ENCODE measurements at regions not wholly inside any gene's neighbourhood (a gene's known extent, or its start where the extent isn't known, plus 50 kb on each side); places are given as distances from the start of the nearest gene placed in this dataset.
"Not testable (repeated sequence)": the region's sequence is repeated elsewhere in the genome, so short reads cannot be mapped to it uniquely, and the experiment has no call there.

GRCh38 chr5:106649031-106649430 lies 1021.7 kb downstream of the EFNA5 start:
- Histone ChIP-seq H3K27me3 (ENCODE audit: insufficient read depth, low read length) (no peaks in the 10 kb centered on the region), H3K9ac (ENCODE audit: low read depth, low read length) (no peak overlapping the region), H3K4me3 (ENCODE audit: low read length) (no peak overlapping the region), H3K27ac (ENCODE audit: low read depth, low read length) (no peak overlapping the region), H3K36me3 (ENCODE audit: insufficient read depth, low read length) (no peaks in the 10 kb centered on the region), H3K9me3 (ENCODE audit: insufficient read depth, low read depth, low read length) (no peaks in the 10 kb centered on the region; the same call in 1 of the 2 replicates), H3K4me1 (ENCODE audit: insufficient read depth, low read length) (no peaks in the 10 kb centered on the region)

DNA sequence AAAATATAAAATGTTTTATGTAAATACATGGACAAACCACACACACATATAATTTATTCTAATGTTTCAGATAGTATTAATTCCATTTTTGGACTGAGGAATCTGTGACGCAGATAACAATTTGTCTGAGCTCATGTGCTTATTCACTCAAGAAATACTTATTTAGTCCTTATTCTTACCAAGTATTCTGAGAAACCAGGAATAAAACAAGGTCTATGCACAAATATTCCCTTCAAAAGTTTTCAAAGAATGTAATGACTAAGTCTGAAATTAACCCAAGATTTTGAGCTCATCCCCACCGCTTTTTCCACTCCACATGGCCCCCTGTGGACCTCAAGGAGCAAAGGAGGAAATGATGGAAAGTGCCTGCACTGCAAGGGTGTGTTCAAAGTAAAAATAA lies 1022.3 kb downstream of the EFNA5 start:
- Histone ChIP-seq H3K36me3 (ENCODE audit: insufficient read depth, low read length) (no peaks in the 10 kb centered on the region), H3K9ac (ENCODE audit: low read depth, low read length) (no peak overlapping the region), H3K27me3 (ENCODE audit: insufficient read depth, low read length) (no peaks in the 10 kb centered on the region), H3K27ac (ENCODE audit: low read depth, low read length) (no peak overlapping the region), H3K4me3 (ENCODE audit: low read length) (no peak overlapping the region), H3K9me3 (ENCODE audit: insufficient read depth, low read depth, low read length) (no peaks in the 10 kb centered on the region; the same call in 1 of the 2 replicates), H3K4me1 (ENCODE audit: insufficient read depth, low read length) (no peaks in the 10 kb centered on the region)
- 79% methylated on average over 2 of the region's 2 CpGs for WGBS

DNA sequence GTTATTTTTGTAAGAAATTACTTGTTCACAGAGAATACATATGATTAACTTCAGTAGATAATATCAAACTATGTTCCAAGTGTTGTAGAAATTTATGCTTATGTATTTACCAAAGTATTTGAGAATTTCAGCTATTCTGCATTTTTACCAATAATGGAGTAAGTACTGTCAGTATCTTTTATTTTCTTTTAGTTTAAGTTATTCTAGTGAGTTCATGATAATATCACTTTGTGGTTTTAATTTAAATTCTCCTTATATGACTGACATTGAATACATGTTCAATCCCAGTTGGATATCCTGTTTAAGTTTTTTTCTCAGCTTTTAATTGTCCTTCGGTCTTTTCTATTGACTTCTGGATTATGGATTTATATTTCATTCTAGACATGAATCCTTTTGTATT lies 1024.6 kb downstream of the EFNA5 start:
- Histone ChIP-seq H3K4me3 (ENCODE audit: low read length) (no peak overlapping the region), H3K4me1 (ENCODE audit: insufficient read depth, low read length) (no peaks in the 10 kb centered on the region), H3K36me3 (ENCODE audit: insufficient read depth, low read length) (no peaks in the 10 kb centered on the region), H3K9me3 (ENCODE audit: insufficient read depth, low read depth, low read length) (no peaks in the 10 kb centered on the region), H3K27me3 (ENCODE audit: insufficient read depth, low read length) (no peaks in the 10 kb centered on the region), H3K27ac (ENCODE audit: low read depth, low read length) (no peak overlapping the region), H3K9ac (ENCODE audit: low read depth, low read length) (no peak overlapping the region)
- no CpG with 5 or more reads among the region's 1 CpG for WGBS

GRCh38 chr5:106640511-106640910 lies 1030.2 kb downstream of the EFNA5 start:
- Histone ChIP-seq H3K4me3 (ENCODE audit: low read length) (no peak overlapping the region), H3K9ac (ENCODE audit: low read depth, low read length) (no peak overlapping the region), H3K27ac (ENCODE audit: low read depth, low read length) (no peak overlapping the region), H3K36me3 (ENCODE audit: insufficient read depth, low read length) (no peaks in the 10 kb centered on the region), H3K9me3 (ENCODE audit: insufficient read depth, low read depth, low read length) (no peaks in the 10 kb centered on the region), H3K27me3 (ENCODE audit: insufficient read depth, low read length) (no peaks in the 10 kb centered on the region), H3K4me1 (ENCODE audit: insufficient read depth, low read length) (no peaks in the 10 kb centered on the region)
- WGBS: 84% methylated on average over 1 of the region's 1 CpG

DNA sequence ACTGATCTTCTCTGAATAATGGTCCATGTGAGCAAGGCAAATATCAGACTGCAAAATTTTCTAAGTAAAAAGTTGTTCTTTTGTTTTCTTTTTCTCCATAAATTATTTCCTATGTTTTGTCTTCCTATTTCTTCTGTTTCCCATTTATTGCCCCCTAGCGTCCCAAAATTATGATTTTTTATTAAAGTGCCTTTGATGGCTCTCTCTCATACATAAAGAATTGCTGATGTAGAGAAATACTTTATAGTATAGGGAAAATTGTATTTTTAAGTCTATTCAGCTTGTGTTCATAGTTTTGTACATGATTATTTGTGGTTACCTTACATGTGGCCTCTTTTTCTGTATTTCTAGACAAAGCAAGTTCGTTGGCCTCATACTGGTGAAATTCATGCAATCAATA lies 1031.2 kb downstream of the EFNA5 start:
- Histone ChIP-seq H3K4me1 (ENCODE audit: insufficient read depth, low read length) (no peaks in the 10 kb centered on the region), H3K36me3 (ENCODE audit: insufficient read depth, low read length) (no peaks in the 10 kb centered on the region), H3K27me3 (ENCODE audit: insufficient read depth, low read length) (no peaks in the 10 kb centered on the region), H3K9me3 (ENCODE audit: insufficient read depth, low read depth, low read length) (no peaks in the 10 kb centered on the region), H3K27ac (ENCODE audit: low read depth, low read length) (no peak overlapping the region), H3K4me3 (ENCODE audit: low read length) (no peak overlapping the region), H3K9ac (ENCODE audit: low read depth, low read length) (no peak overlapping the region)
- WGBS: 100% methylated on average over 1 of the region's 2 CpGs

DNA sequence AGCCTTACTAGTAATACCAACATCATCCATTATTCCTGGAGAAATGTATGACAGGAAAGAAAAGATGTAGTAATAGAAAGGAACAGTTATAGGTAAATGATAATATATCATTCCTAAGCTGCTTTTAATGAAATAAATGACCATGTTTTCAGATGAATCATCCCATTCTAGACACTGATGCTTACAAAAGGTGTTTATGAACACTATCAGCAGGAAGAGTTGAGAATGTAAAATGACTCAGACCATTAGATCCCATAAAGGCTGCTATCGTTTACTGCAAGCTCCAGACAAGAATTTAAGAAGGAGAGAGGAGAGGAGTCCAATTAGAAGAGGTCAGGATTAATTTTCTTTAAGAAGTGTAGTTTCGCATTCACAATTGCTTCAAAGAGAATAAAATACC lies 1033.5 kb downstream of the EFNA5 start:
- Histone ChIP-seq H3K9ac (ENCODE audit: low read depth, low read length) (no peak overlapping the region), H3K9me3 (ENCODE audit: insufficient read depth, low read depth, low read length) (no peaks in the 10 kb centered on the region), H3K4me1 (ENCODE audit: insufficient read depth, low read length) (no peaks in the 10 kb centered on the region), H3K36me3 (ENCODE audit: insufficient read depth, low read length) (no peaks in the 10 kb centered on the region), H3K27ac (ENCODE audit: low read depth, low read length) (no peak overlapping the region), H3K4me3 (ENCODE audit: low read length) (no peak overlapping the region), H3K27me3 (ENCODE audit: insufficient read depth, low read length) (no peaks in the 10 kb centered on the region)
- WGBS: 88% methylated on average over 1 of the region's 2 CpGs

DNA sequence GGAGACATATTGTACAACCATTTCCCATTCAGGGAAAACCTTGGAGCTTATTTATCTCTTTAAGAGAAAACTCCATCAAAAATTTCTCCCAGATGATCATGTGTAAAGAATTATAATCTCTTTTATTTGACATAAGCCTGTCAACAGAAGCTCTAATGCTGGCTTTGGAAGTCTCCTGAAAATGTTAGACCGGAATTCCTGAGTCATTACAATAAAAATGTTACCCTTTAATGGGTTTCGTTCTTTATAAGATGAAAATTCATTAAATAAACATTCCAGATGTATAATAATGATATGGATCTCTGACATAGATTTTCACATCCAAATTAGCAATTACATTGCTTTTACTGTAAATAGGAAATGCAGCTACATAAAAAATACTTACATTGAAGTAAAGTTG lies 1036.4 kb downstream of the EFNA5 start:
- Histone ChIP-seq H3K36me3 (ENCODE audit: insufficient read depth, low read length) (no peaks in the 10 kb centered on the region), H3K27ac (ENCODE audit: low read depth, low read length) (no peak overlapping the region), H3K27me3 (ENCODE audit: insufficient read depth, low read length) (no peaks in the 10 kb centered on the region), H3K9me3 (ENCODE audit: insufficient read depth, low read depth, low read length) (no peaks in the 10 kb centered on the region), H3K4me3 (ENCODE audit: low read length) (no peak overlapping the region), H3K4me1 (ENCODE audit: insufficient read depth, low read length) (no peaks in the 10 kb centered on the region), H3K9ac (ENCODE audit: low read depth, low read length) (no peak overlapping the region)
- WGBS: no CpG with 5 or more reads among the region's 2 CpGs

- Histone ChIP-seq H3K9ac (ENCODE audit: low read depth, low read length) (no peak overlapping the region), H3K27me3 (ENCODE audit: insufficient read depth, low read length) (no peaks in the 10 kb centered on the region), H3K4me1 (ENCODE audit: insufficient read depth, low read length) (no peaks in the 10 kb centered on the region), H3K36me3 (ENCODE audit: insufficient read depth, low read length) (no peaks in the 10 kb centered on the region), H3K27ac (ENCODE audit: low read depth, low read length) (no peak overlapping the region; the same call in 1 of the 2 replicates), H3K4me3 (ENCODE audit: low read length) (no peak overlapping the region), H3K9me3 (ENCODE audit: insufficient read depth, low read depth, low read length) (peaks cover 2% of the 10 kb centered on the region; the same call in 1 of the 2 replicates)
These were observed 1036.9 kb downstream of the EFNA5 start for GRCh38 chr5:106633825-106634224.

DNA sequence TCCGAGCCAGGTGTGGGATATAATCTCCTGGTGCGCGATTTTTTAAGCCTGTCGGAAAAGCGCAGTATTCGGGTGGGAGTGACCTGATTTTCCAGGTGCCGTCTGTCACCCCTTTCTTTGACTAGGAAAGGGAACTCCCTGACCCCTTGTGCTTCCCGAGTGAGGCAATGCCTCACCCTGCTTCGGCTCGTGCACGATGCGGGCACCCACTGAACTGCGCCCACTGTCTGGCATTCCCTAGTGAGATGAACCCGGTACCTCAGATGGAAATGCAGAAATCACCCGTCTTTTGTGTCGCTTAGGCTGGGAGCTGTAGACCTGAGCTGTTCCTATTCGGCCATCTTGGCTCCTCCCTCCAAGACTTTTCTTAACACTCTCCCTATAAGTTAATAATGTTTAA lies 1042.3 kb downstream of the EFNA5 start:
- not testable (repeated sequence) for H3K4me1 ChIP-seq (ENCODE audit: insufficient read depth, low read length); H3K9me3 ChIP-seq (ENCODE audit: insufficient read depth, low read depth, low read length); H3K36me3 ChIP-seq (ENCODE audit: insufficient read depth, low read length); H3K9ac ChIP-seq (ENCODE audit: low read depth, low read length); H3K27ac ChIP-seq (ENCODE audit: low read depth, low read length); H3K27me3 ChIP-seq (ENCODE audit: insufficient read depth, low read length); H3K4me3 ChIP-seq (ENCODE audit: low read length)
- WGBS: 94% methylated on average over 17 of the region's 17 CpGs

DNA sequence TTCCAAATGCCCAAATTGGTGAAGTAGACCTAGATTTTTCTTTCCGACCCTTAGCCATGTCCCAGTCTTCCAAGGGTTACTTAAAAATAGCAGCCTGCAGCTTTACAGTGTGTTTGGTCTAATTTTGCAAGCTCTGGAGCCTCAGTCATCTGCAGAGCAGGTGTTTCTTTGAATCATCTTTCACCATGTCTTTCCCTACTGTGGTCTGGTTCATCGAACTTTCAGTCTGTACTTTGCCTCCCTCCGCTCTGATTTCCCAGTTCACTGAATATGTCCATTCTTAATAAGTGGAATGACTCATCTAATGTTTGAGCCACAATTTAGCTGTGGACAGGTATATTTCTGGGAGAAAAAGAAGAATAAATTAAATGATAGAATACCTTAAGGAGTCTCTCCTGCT lies 1060.7 kb downstream of the EFNA5 start:
- Histone ChIP-seq H3K27me3 (ENCODE audit: insufficient read depth, low read length) (no peaks in the 10 kb centered on the region), H3K9ac (ENCODE audit: low read depth, low read length) (no peak overlapping the region), H3K36me3 (ENCODE audit: insufficient read depth, low read length) (no peaks in the 10 kb centered on the region), H3K9me3 (ENCODE audit: insufficient read depth, low read depth, low read length) (no peaks in the 10 kb centered on the region), H3K27ac (ENCODE audit: low read depth, low read length) (no peak overlapping the region), H3K4me3 (ENCODE audit: low read length) (no peak overlapping the region), H3K4me1 (ENCODE audit: insufficient read depth, low read length) (no peaks in the 10 kb centered on the region)
- 97% methylated on average over 3 of the region's 3 CpGs for WGBS

DNA sequence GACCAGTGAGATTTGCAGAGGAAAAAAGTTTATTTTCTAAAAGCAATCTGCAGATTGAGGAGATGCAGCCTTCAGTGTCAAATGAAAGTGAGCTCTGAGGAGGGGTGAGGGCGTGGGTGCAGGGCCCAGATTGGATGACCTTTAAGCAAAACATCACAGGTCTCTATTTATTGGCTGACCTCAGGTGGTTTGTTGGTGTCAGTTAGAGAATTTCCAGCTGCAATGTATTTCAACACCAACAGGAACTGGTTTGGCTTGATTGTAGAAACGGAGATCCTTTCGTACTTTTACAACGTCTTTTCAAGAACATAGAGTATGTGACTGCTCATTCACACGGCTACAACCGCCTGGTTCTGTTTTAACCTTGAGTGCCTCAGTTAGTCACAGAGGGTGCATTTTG lies 1069.1 kb downstream of the EFNA5 start:
- Histone ChIP-seq H3K9ac (ENCODE audit: low read depth, low read length) (no peak overlapping the region), H3K4me1 (ENCODE audit: insufficient read depth, low read length) (no peaks in the 10 kb centered on the region), H3K36me3 (ENCODE audit: insufficient read depth, low read length) (no peaks in the 10 kb centered on the region), H3K4me3 (ENCODE audit: low read length) (no peak overlapping the region), H3K9me3 (ENCODE audit: insufficient read depth, low read depth, low read length) (no peaks in the 10 kb centered on the region), H3K27me3 (ENCODE audit: insufficient read depth, low read length) (no peaks in the 10 kb centered on the region), H3K27ac (ENCODE audit: low read depth, low read length) (no peak overlapping the region)
- 91% methylated on average over 6 of the region's 6 CpGs for WGBS

- no peaks in the 10 kb centered on the region for H3K27me3 ChIP-seq (ENCODE audit: insufficient read depth, low read length)
- H3K27ac ChIP-seq (ENCODE audit: low read depth, low read length): no peak overlapping the region
- H3K4me3 ChIP-seq (ENCODE audit: low read length): no peak overlapping the region
- WGBS: 67% methylated on average over 1 of the region's 1 CpG
- no peaks in the 10 kb centered on the region for H3K4me1 ChIP-seq (ENCODE audit: insufficient read depth, low read length)
- H3K9ac ChIP-seq (ENCODE audit: low read depth, low read length): no peak overlapping the region
- no peaks in the 10 kb centered on the region for H3K9me3 ChIP-seq (ENCODE audit: insufficient read depth, low read depth, low read length)
- no peaks in the 10 kb centered on the region for H3K36me3 ChIP-seq (ENCODE audit: insufficient read depth, low read length)
These were observed 1069.9 kb downstream of the EFNA5 start for GRCh38 chr5:106600803-106601202.

Measured in HUES64 (cell line).